Stimulated activated CD8-positive, alpha-beta memory T cell treated with anti-CD3 and anti-CD28 coated beads, Interleukin-15, amount 100 ng/mL, for 4 hours (primary cell): ENCODE measurements at regions not wholly inside any gene's neighbourhood (a gene's known extent, or its start where the extent isn't known, plus 50 kb on each side); places are given as distances from the start of the nearest gene placed in this dataset.
"Not testable (repeated sequence)": the region's sequence is repeated elsewhere in the genome, so short reads cannot be mapped to it uniquely, and the experiment has no call there.

Experiments
- DNase-seq, 2 donors: peaks; one replicate each; pipeline ENCODE4 v3.0.0-alpha.2; 2020; ENCODE audit warnings: low read depth in 2 of 2

- DNase-seq, result no peak
These were observed 348.6 kb upstream of the ID2 start for GRCh38 chr2:8333177-8333831.

GRCh38 chr2:8333832-8334187 lies 348.0 kb upstream of the ID2 start:
- not testable (repeated sequence) for DNase-seq

- DNase-seq, result no peak
These were observed 347.0 kb upstream of the ID2 start for GRCh38 chr2:8334866-8335325.

- no peak for DNase-seq
These were observed 346.1 kb upstream of the ID2 start for GRCh38 chr2:8335801-8336200.

- no peak for DNase-seq
These were observed 344.5 kb upstream of the ID2 start for GRCh38 chr2:8337321-8337720.

GRCh38 chr2:8342407-8342806 lies 339.4 kb upstream of the ID2 start:
- no peak for DNase-seq

GRCh38 chr2:8343031-8343430 lies 338.8 kb upstream of the ID2 start:
- DNase-seq, result no peak

GRCh38 chr2:8344144-8345097 lies 337.4 kb upstream of the ID2 start:
- DNase-seq, result no peak

GRCh38 chr2:8345200-8345599 lies 336.7 kb upstream of the ID2 start:
- DNase-seq, result no peak

- DNase-seq, result no peak
These were observed 335.6 kb upstream of the ID2 start for GRCh38 chr2:8346208-8346607.

GRCh38 chr2:8346706-8347430 lies 335.0 kb upstream of the ID2 start:
- DNase-seq, result no peak

- DNase-seq, result not testable (repeated sequence)
These were observed 332.9 kb upstream of the ID2 start for GRCh38 chr2:8348911-8349310.

GRCh38 chr2:8352296-8352695 lies 329.6 kb upstream of the ID2 start:
- DNase-seq, result no peak

GRCh38 chr2:8352989-8353388 lies 328.9 kb upstream of the ID2 start:
- DNase-seq, result no peak

- DNase-seq, result no peak
These were observed 326.6 kb upstream of the ID2 start for GRCh38 chr2:8355102-8355859.

GRCh38 chr2:8357738-8358518 lies 323.9 kb upstream of the ID2 start:
- no peak for DNase-seq

- no peak for DNase-seq
These were observed 319.9 kb upstream of the ID2 start for GRCh38 chr2:8361930-8362329.

- DNase-seq, result no peak
These were observed 318.7 kb upstream of the ID2 start for GRCh38 chr2:8363161-8363560.

- no peak for DNase-seq
These were observed 317.2 kb upstream of the ID2 start for GRCh38 chr2:8364668-8365067.

GRCh38 chr2:8365331-8365910 lies 316.4 kb upstream of the ID2 start:
- no peak for DNase-seq

GRCh38 chr2:8367833-8368232 lies 314.0 kb upstream of the ID2 start:
- DNase-seq, result no peak
